HUES6 (cell line): ENCODE measurements at regions not wholly inside any gene's neighbourhood (a gene's known extent, or its start where the extent isn't known, plus 50 kb on each side); places are given as distances from the start of the nearest gene placed in this dataset.

Experiments
- H3K27ac ChIP-seq: 2 replicates; pipeline ENCODE4 v1.7.0; 2013; ENCODE audit warnings: low read depth, mild to moderate bottlenecking, low read length, inconsistent platforms
- H3K27me3 ChIP-seq: 2 replicates; pipeline ENCODE4 v1.6.1; 2013; ENCODE audit warnings: low read length; ENCODE audit not compliant: control insufficient read depth, insufficient read depth
- H3K36me3 ChIP-seq: 2 replicates; pipeline ENCODE4 v1.6.1; 2013; ENCODE audit warnings: low read length; ENCODE audit not compliant: control insufficient read depth, insufficient read depth
- H3K4me1 ChIP-seq: 2 replicates; pipeline ENCODE4 v1.6.1; 2013; ENCODE audit warnings: low read length; ENCODE audit not compliant: control insufficient read depth, insufficient read depth
- H3K4me3 ChIP-seq: 2 replicates; pipeline ENCODE4 v1.5.1; 2013; ENCODE audit warnings: low read depth, low read length
- H3K9ac ChIP-seq: one replicate; pipeline ENCODE4 v1.6.1; 2013; ENCODE audit warnings: mild to moderate bottlenecking, low read length
- H3K9me3 ChIP-seq: 2 replicates; pipeline ENCODE4 v1.6.1; 2013; ENCODE audit warnings: low read depth, low read length; ENCODE audit not compliant: control insufficient read depth, insufficient read depth

DNA sequence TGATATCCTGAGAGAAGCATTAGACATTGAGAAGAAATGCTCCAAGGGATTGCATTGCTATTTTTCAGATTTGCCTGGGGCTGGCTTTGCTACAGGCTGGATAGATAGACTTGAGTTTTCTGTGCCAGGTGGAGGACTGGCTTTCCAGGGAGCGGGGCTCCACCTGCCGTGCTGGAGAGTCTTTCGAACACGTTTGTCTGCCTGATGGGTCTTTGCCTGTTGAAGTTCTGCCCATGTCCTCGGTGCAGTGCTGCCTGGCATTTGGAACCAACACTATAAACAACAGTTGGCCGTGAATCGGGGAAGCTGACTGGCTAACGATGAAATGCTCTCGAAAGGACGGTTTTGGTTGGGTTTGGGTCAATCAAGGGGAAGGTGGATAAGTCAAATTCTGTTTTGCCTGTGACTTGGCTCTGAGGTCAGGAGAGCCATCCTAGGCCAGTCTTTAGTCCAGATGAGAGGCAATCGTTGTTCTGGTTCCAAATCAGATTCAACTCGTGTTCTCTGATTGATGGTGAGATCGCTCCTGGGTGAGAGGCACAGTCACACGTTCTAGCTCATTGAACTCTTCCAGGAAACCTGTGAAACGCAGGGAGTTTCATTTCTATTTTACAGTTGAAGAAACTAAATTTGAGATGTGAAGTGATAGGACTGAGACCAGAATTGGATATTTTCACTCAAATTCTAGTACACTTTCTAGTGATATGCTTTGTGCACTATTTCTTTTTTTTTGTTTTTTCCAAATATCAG is 599.0 kb downstream of the TYW1 start:
- Histone ChIP-seq H3K4me3 (no peak overlapping the region), H3K4me1 (peaks cover 5% of the 10 kb centered on the region; the same call in 1 of the 2 replicates), H3K9me3 (no peaks in the 10 kb centered on the region), H3K36me3 (no peaks in the 10 kb centered on the region), H3K9ac (no peak overlapping the region), H3K27me3 (peaks cover 4% of the 10 kb centered on the region; the same call in 1 of the 2 replicates), H3K27ac (no peak overlapping the region)

DNA sequence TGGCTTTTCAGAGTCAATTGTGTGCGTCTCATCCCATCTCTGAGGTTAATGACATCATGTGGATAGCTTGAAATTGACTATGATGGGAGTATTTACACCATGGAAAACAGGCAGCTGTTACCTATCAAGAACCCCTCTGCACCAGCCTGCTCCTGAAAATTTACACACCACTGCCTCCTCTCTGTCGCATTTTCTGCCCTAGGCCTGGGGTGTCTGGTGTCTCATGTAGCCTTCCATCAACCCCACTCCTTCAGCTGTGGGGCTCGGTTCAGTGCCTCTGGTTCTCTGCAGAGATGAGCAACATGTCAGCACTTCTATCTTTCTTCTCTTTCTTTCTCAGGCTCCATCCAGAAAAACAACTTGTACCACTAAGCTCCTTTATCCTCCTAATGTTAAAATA is 600.5 kb downstream of the TYW1 start:
- Histone ChIP-seq H3K9me3 (no peaks in the 10 kb centered on the region), H3K27me3 (peaks cover 4% of the 10 kb centered on the region; the same call in 1 of the 2 replicates), H3K4me1 (peaks cover 5% of the 10 kb centered on the region; the same call in 1 of the 2 replicates), H3K4me3 (no peak overlapping the region), H3K27ac (no peak overlapping the region), H3K9ac (no peak overlapping the region), H3K36me3 (no peaks in the 10 kb centered on the region)

DNA sequence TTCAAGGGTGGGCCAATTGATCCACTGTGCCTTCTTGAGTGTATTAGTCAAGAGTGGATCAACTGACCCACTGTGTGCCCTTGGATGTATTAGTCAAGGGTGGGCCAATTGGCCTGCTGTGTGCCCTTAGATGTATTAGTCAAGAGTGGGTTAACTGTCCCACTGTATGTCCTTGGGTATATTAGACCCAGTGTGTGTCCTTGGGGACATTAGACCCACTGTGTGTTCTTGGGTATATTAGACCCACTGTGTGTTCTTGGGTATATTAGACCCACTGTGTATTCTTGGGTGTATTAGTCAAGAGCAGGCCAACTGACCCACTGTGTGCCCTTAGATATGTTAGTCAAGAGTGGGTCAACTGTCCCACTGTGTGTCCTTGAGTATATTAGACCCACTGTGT is 601.8 kb downstream of the TYW1 start:
- Histone ChIP-seq H3K36me3 (no peaks in the 10 kb centered on the region), H3K9ac (no peak overlapping the region), H3K9me3 (no peaks in the 10 kb centered on the region), H3K4me1 (peaks cover 5% of the 10 kb centered on the region; the same call in 1 of the 2 replicates), H3K27ac (no peak overlapping the region), H3K27me3 (peaks cover 4% of the 10 kb centered on the region; the same call in 1 of the 2 replicates), H3K4me3 (no peak overlapping the region)

DNA sequence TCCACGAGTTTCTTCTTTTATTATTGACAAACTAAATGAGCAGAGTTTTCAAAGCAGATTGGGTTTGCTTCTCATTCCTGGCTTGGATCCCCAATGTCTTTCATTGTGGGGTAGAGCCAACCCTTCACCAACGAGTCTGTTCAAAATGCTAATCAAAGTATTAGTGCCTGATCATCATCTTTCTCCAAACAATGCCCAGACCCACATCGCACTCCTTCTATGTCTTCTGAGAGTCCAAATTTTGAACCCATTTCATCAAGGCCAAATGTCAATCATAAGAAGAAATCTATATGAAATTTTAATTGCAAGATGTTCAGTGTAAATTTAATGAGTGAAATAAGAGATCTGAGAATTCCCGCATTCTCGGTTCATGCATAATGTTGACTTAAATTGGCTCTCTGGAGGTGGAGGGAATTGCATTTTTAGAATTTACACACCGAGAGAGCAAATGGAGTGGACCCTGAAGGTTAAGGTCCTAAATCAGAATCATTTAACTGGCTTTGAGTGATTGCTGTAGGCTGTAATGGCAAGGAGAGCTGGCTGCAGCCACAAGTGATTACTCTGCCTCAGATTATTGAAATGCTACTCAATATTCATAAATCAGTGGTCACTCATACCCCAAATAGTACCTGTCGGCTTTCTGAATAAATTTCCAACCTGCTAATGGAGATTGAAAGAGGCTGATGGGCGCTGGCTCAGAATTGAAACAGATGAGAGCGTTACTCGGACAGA is 602.9 kb downstream of the TYW1 start:
- Histone ChIP-seq H3K27ac (no peak overlapping the region), H3K4me3 (no peak overlapping the region), H3K9ac (no peak overlapping the region)

GRCh38 chr7:67602246-67602887 is 605.7 kb downstream of the TYW1 start:
- no peak overlapping the region for H3K27ac ChIP-seq
- no peak overlapping the region for H3K4me3 ChIP-seq
- no peaks in the 10 kb centered on the region for H3K36me3 ChIP-seq
- H3K27me3 ChIP-seq = no peaks in the 10 kb centered on the region
- H3K9ac ChIP-seq = no peak overlapping the region
- H3K9me3 ChIP-seq = no peaks in the 10 kb centered on the region; the same call in 1 of the 2 replicates
- H3K4me1 ChIP-seq = 0 out of 2 replicates have a peak, but pooled peaks cover 1% of the 10 kb centered on the region

More for the DNA sequence above, 602.9 kb downstream of the TYW1 start:
- H3K9me3 ChIP-seq = no peaks in the 10 kb centered on the region
- peaks cover 4% of the 10 kb centered on the region; the same call in 1 of the 2 replicates for H3K27me3 ChIP-seq
- H3K36me3 ChIP-seq = no peaks in the 10 kb centered on the region
- H3K4me1 ChIP-seq = no peaks in the 10 kb centered on the region

GRCh38 chr7:67604461-67605386 is 608.1 kb downstream of the TYW1 start:
- Histone ChIP-seq H3K4me1 (peaks cover 7% of the 10 kb centered on the region; the same call in 1 of the 2 replicates), H3K4me3 (no peak overlapping the region), H3K27ac (no peak overlapping the region), H3K9me3 (no peaks in the 10 kb centered on the region; the same call in 1 of the 2 replicates), H3K36me3 (no peaks in the 10 kb centered on the region), H3K27me3 (no peaks in the 10 kb centered on the region), H3K9ac (no peak overlapping the region)

DNA sequence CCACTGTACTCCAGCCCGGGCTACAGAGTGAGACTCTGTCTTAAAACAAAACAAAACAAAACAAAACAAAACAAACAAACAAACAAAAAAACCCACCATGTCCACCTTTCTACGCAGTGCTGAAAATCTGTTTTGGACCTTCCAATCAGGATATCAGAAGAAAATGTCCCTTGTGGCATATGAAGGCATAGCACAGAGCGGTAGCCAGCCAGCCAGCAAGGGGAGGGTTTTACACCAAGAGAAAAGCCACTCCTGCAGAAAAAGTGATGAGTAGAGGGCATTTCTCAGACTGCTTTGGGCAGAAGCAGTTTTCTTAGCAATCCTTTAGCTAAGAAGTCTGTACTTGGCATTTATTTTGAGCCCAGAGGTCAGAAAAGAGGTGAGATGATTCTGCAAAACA is 612.2 kb downstream of the TYW1 start:
- Histone ChIP-seq H3K36me3 (no peaks in the 10 kb centered on the region), H3K9me3 (no peaks in the 10 kb centered on the region; the same call in 1 of the 2 replicates), H3K27me3 (no peaks in the 10 kb centered on the region), H3K4me3 (no peak overlapping the region), H3K27ac (no peak overlapping the region), H3K4me1 (peaks cover 7% of the 10 kb centered on the region; the same call in 1 of the 2 replicates), H3K9ac (no peak overlapping the region)

- Histone ChIP-seq H3K36me3 (no peaks in the 10 kb centered on the region), H3K4me1 (peaks cover 7% of the 10 kb centered on the region; the same call in 1 of the 2 replicates), H3K9me3 (no peaks in the 10 kb centered on the region), H3K27me3 (no peaks in the 10 kb centered on the region), H3K27ac (no peak overlapping the region), H3K4me3 (no peak overlapping the region), H3K9ac (no peak overlapping the region)
These were observed 614.3 kb downstream of the TYW1 start for GRCh38 chr7:67610897-67611296.

DNA sequence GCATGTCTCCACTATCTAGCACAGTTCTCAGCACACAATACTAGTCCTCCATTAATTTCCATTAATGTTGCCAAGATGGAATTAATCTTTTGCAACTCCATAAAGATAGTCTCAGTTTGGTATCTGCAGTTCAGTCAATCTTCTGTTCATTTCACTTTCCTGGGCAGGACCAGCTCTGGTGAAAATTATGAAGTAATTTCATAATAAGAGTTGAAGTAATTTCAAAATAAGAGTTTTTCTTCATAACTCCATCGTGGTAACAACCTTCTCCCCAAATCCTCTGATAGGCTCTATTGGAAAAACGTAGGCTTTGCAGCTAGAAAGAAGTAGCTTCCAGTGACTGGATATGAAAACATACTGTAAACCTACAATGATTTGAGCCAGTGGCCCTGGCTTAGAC is 618.2 kb downstream of the TYW1 start:
- Histone ChIP-seq H3K9ac (no peak overlapping the region), H3K4me3 (no peak overlapping the region), H3K27ac (no peak overlapping the region), H3K27me3 (no peaks in the 10 kb centered on the region), H3K36me3 (no peaks in the 10 kb centered on the region), H3K9me3 (no peaks in the 10 kb centered on the region), H3K4me1 (peaks cover 7% of the 10 kb centered on the region)

GRCh38 chr7:67616517-67616916 is 619.9 kb downstream of the TYW1 start:
- H3K4me1 ChIP-seq = peaks cover 7% of the 10 kb centered on the region
- H3K9ac ChIP-seq = no peak overlapping the region
- no peaks in the 10 kb centered on the region; the same call in 1 of the 2 replicates for H3K27me3 ChIP-seq
- no peaks in the 10 kb centered on the region for H3K9me3 ChIP-seq
- no peak overlapping the region for H3K27ac ChIP-seq
- no peaks in the 10 kb centered on the region for H3K36me3 ChIP-seq
- H3K4me3 ChIP-seq = no peak overlapping the region
